ENCODE measurements at regions not wholly inside any gene's neighbourhood (a gene's known extent, or its start where the extent isn't known, plus 50 kb on each side); places are given as distances from the start of the nearest gene placed in this dataset.

GRCh38 chr10:128625926-128626325, 499.7 kb upstream of the MKI67 start:
- Histone ChIP-seq H3K4me2 (no peak overlapping the region), H3K4me3 (no peak overlapping the region), H4K20me1 (ENCODE audit: insufficient read depth, poor library complexity, severe bottlenecking) (no peaks in the 10 kb centered on the region), H3K9me2 (replicated peaks; ENCODE audit: insufficient read depth) (no peaks in the 10 kb centered on the region), H3K9me3 (ENCODE audit: low read depth) (no peaks in the 10 kb centered on the region), H3K27me3 (no peaks in the 10 kb centered on the region), H3K4me1 (ENCODE audit: insufficient read depth) (no peaks in the 10 kb centered on the region), H3K79me2 (no peaks in the 10 kb centered on the region), H2AFZ (no peak overlapping the region), H3K27ac (no peak overlapping the region), H3K36me3 (replicated peaks; ENCODE audit: insufficient read depth, low read depth) (no peaks in the 10 kb centered on the region)
- TF ChIP-seq CTCF (IDR thresholded peaks at IDR 0.05; ENCODE audit: poor library complexity) (no peak), EZH2 (IDR thresholded peaks at IDR 0.05; ENCODE audit: borderline replicate concordance) (no peak), EZH2phosphoT487 (IDR thresholded peaks at IDR 0.05; ENCODE audit: low read depth, severe bottlenecking, unreplicated experiment) (no peak)
- WGBS (ENCODE audit: low lambda C conversion rate, missing lambda C conversion rate): 92% methylated on average over 7 of the region's 7 CpGs
- no peak for DNase-seq (ENCODE audit: low spot score)

GRCh38 chr10:128626397-128627000, 500.3 kb upstream of the MKI67 start:
- Histone ChIP-seq H3K36me3 (replicated peaks; ENCODE audit: insufficient read depth, low read depth) (no peaks in the 10 kb centered on the region), H4K20me1 (ENCODE audit: insufficient read depth, poor library complexity, severe bottlenecking) (no peaks in the 10 kb centered on the region), H3K27ac (no peak overlapping the region), H3K79me2 (no peaks in the 10 kb centered on the region), H3K9me3 (ENCODE audit: low read depth) (no peaks in the 10 kb centered on the region), H3K4me1 (ENCODE audit: insufficient read depth) (no peaks in the 10 kb centered on the region), H2AFZ (no peak overlapping the region), H3K4me2 (no peak overlapping the region), H3K9me2 (replicated peaks; ENCODE audit: insufficient read depth) (no peaks in the 10 kb centered on the region), H3K4me3 (no peak overlapping the region), H3K27me3 (no peaks in the 10 kb centered on the region)
- no peak for TF ChIP-seq CTCF (IDR thresholded peaks at IDR 0.05; ENCODE audit: poor library complexity)
- TF ChIP-seq EZH2 (IDR thresholded peaks at IDR 0.05; ENCODE audit: borderline replicate concordance): no peak
- TF ChIP-seq EZH2phosphoT487 (IDR thresholded peaks at IDR 0.05; ENCODE audit: low read depth, severe bottlenecking, unreplicated experiment): no peak
- no peak for DNase-seq (ENCODE audit: low spot score)
- 84% methylated on average over 6 of the region's 6 CpGs for WGBS (ENCODE audit: low lambda C conversion rate, missing lambda C conversion rate)

- H4K20me1 ChIP-seq (ENCODE audit: insufficient read depth, poor library complexity, severe bottlenecking): no peaks in the 10 kb centered on the region
- no peaks in the 10 kb centered on the region for H3K4me1 ChIP-seq (ENCODE audit: insufficient read depth)
- H3K27ac ChIP-seq: no peak overlapping the region
- no peak for DNase-seq (ENCODE audit: low spot score)
- no peaks in the 10 kb centered on the region for H3K9me3 ChIP-seq (ENCODE audit: low read depth)
- no peaks in the 10 kb centered on the region for H3K36me3 ChIP-seq (replicated peaks; ENCODE audit: insufficient read depth, low read depth)
- H3K9me2 ChIP-seq (replicated peaks; ENCODE audit: insufficient read depth): no peaks in the 10 kb centered on the region
- 98% methylated on average over 7 of the region's 7 CpGs for WGBS (ENCODE audit: low lambda C conversion rate, missing lambda C conversion rate)
- TF ChIP-seq CTCF (IDR thresholded peaks at IDR 0.05; ENCODE audit: poor library complexity) (no peak), EZH2 (IDR thresholded peaks at IDR 0.05; ENCODE audit: borderline replicate concordance) (no peak), EZH2phosphoT487 (IDR thresholded peaks at IDR 0.05; ENCODE audit: low read depth, severe bottlenecking, unreplicated experiment) (no peak)
- no peak overlapping the region for H3K4me2 ChIP-seq
- H3K27me3 ChIP-seq: no peaks in the 10 kb centered on the region
- H2AFZ ChIP-seq: no peak overlapping the region
- no peak overlapping the region for H3K4me3 ChIP-seq
- H3K79me2 ChIP-seq: no peaks in the 10 kb centered on the region
Measured at GRCh38 chr10:128627811-128628210, 501.6 kb upstream of the MKI67 start.
